ENCODE measurements at regions not wholly inside any gene's neighbourhood (a gene's known extent, or its start where the extent isn't known, plus 50 kb on each side); places are given as distances from the start of the nearest gene placed in this dataset.

DNA sequence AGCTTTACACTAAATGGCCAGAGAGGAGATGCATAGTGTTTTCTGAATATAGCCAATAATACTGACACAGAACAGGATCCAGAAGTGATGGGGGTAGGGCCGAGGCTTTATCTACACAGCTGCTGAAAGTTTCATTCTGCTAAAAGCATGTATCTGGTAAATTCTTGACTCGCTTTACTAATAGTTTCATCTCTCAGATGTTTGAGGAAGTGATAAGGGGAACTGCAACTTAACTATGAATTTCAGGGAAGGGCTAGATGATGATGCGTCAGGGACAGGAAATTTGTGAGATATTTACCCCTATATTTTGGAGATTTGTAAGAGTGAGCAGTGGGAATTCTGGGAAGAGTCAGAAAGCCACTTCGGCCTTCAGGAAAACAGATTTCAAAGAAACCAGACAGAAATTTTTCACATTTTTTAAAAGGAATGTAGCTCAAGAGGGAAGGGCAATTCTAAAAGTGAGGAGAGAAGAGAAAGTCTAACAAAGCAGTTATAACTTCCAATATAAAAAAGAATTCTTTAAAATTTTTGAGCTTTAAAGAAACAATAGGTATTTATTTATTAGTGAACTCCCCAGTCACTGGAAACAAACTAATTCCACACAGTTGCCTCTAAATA is 243.1 kb downstream of the BCAT1 start:
- peak; percentile 60 for DNase-seq (ENCODE audit: low spot score)
- TF ChIP-seq, protein P1, sequence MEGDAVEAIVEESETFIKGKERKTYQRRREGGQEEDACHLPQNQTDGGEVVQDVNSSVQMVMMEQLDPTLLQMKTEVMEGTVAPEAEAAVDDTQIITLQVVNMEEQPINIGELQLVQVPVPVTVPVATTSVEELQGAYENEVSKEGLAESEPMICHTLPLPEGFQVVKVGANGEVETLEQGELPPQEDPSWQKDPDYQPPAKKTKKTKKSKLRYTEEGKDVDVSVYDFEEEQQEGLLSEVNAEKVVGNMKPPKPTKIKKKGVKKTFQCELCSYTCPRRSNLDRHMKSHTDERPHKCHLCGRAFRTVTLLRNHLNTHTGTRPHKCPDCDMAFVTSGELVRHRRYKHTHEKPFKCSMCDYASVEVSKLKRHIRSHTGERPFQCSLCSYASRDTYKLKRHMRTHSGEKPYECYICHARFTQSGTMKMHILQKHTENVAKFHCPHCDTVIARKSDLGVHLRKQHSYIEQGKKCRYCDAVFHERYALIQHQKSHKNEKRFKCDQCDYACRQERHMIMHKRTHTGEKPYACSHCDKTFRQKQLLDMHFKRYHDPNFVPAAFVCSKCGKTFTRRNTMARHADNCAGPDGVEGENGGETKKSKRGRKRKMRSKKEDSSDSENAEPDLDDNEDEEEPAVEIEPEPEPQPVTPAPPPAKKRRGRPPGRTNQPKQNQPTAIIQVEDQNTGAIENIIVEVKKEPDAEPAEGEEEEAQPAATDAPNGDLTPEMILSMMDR (IDR thresholded peaks at IDR 0.05; ENCODE audit: extremely low read depth, insufficient read depth, missing control alignments): no peak
- in situ Hi-C loops (cut with MboI; ENCODE audit: low pct_unique_long_range_greater_than_20kb, low sequenced_read_pairs, unreplicated experiment): no loop called here

DNA sequence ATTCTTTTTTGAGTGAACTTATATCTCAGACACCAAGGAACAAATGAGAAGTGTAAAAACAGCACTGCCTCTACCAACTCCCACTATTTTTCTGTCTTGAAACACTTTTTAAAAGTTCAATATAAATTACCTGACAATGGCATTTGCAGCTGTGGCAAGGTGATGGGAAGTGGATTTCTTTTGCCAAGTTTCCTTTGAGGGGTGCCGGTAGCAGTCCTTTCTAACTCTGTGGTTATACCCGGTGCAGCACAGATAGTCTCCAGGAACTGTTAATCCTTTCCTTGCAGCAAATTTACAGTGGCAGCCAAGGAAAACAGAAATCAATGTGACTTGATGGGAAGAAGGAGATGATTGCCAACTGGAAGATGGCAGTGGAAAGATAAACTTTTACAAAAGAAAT is 243.7 kb downstream of the BCAT1 start:
- DNase-seq (ENCODE audit: low spot score): no peak
- TF ChIP-seq, protein P1 (IDR thresholded peaks at IDR 0.05; ENCODE audit: extremely low read depth, insufficient read depth, missing control alignments): no peak
- in situ Hi-C loops (cut with MboI; ENCODE audit: low pct_unique_long_range_greater_than_20kb, low sequenced_read_pairs, unreplicated experiment): no loop called here

DNA sequence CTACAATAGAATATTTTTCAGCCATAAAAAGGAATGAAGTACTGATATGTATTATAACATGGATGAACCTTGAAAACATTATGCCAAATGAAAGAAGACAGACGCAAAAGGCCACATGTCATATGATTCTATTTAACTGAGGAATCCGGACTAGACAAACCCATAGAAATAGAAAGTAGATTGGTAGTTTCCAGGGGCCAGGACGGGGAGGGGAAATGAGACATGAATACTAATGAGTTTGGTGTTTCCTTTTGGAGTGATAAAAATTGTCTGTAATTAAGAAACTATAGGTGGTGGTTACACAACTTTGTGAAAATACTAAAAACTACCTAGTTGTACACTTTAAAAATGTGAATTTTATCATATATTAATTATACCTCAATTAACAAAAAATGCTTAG is 247.6 kb downstream of the BCAT1 start:
- in situ Hi-C loops (cut with MboI; ENCODE audit: low pct_unique_long_range_greater_than_20kb, low sequenced_read_pairs, unreplicated experiment): no loop called here
- TF ChIP-seq, protein P1 (IDR thresholded peaks at IDR 0.05; ENCODE audit: extremely low read depth, insufficient read depth, missing control alignments): no peak
- DNase-seq (ENCODE audit: low spot score): no peak

DNA sequence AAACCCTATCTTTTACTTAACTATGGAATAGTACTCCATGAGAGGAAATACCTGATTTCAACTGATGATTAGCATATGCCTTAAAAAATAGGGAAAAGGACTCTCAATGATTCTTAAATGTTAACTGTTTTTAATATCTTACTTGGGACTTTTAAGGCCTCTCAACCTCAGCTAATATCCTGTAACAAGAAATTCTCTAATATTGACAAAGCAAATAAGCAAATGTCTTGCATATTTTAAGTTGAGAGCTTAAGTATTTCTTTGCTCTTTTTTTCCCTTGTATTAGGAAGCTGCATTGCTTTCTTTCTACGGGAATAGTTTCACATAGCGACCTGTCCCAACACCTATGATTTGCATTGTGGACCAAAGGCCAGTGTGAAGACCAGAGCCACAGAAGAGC is 249.9 kb downstream of the BCAT1 start:
- TF ChIP-seq, protein P1 (IDR thresholded peaks at IDR 0.05; ENCODE audit: extremely low read depth, insufficient read depth, missing control alignments): no peak
- in situ Hi-C loops (cut with MboI; ENCODE audit: low pct_unique_long_range_greater_than_20kb, low sequenced_read_pairs, unreplicated experiment): no loop called here
- DNase-seq (ENCODE audit: low spot score): no peak

DNA sequence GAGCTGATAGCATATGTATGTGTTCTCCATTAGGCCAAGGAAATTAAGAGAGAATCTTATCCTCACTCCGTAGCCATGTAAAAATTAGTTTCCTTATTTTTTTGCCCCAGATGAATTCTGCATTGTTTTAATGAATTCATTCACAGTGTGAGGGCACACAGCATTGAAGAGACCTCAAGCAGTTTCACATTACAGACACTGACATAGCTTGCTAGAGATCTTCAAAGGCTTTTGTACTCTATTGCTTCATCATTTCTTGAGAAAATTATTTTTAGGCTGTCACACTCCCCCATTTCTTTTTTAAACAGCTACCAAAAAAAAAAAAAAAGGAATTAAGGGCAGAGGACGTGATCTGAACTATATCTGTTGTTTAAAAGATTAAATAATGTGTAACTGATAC is 251.1 kb downstream of the BCAT1 start:
- no peak for DNase-seq (ENCODE audit: low spot score)
- TF ChIP-seq, protein P1 (IDR thresholded peaks at IDR 0.05; ENCODE audit: extremely low read depth, insufficient read depth, missing control alignments): no peak
- in situ Hi-C loops (cut with MboI; ENCODE audit: low pct_unique_long_range_greater_than_20kb, low sequenced_read_pairs, unreplicated experiment): no loop called here

DNA sequence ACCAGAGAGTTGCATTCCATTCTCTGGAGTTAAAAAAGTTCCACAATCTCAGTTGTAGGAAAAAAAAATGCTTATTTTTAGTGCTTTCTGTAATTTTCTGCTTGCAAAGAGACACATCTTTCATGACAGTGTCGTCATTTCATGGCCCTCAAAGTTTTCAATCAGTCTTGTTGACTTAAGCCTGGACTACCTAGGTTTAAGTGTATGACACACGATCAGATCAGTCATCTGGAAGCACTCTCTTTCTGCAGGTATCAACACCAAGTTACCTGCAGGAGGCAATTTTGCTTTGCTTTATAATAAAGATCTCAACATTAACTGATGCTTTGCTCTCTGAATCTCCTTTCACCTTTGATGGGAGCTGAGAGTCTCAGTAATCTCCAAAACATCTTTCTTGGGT is 251.6 kb downstream of the BCAT1 start:
- in situ Hi-C loops (cut with MboI; ENCODE audit: low pct_unique_long_range_greater_than_20kb, low sequenced_read_pairs, unreplicated experiment): no loop called here
- TF ChIP-seq, protein P1 (IDR thresholded peaks at IDR 0.05; ENCODE audit: extremely low read depth, insufficient read depth, missing control alignments): no peak
- DNase-seq (ENCODE audit: low spot score): no peak

Data from GM13977 (cell line).